ENCODE measurements at regions not wholly inside any gene's neighbourhood (a gene's known extent, or its start where the extent isn't known, plus 50 kb on each side); places are given as distances from the start of the nearest gene placed in this dataset.
A peak's percentile ranks its signal among the peaks of the same experiment; 100 is the strongest.

DNA sequence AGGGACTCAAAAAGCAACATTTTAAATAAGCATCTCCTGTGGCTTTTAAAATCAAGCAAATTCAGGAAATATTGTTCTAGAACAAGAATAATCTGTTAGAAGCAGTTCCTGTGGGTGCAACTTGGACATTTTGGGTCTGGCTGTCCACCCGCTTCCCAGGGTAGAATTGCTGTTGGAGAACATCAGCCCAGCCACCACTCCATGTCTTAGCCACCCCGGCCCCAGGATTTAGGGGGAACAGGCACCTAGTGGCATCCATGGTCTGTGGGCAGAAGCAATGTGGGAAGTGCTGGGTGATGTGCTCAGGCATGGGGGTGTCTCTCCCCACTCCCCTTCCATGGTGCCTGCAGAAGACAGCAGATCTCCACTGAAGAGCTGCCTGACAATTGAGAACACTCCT is 162.6 kb downstream of the KLF13 start:
- intact Hi-C loops (cut with DNase I), result loop anchor here (5.0 to 10.0 kb wide), 4 partner anchors 47 to 287 kb away; no protein-coding TSS in a partner anchor
- WGBS, result 75% methylated on average over 2 of the region's 2 CpGs
- Histone ChIP-seq H3K36me3 (no peaks in the 10 kb centered on the region), H3K27me3 (replicated peaks; ENCODE audit: insufficient read depth) (no peaks in the 10 kb centered on the region), H3K4me3 (no peak overlapping the region), H3K27ac (no peak overlapping the region), H3K4me1 (replicated peaks) (peaks cover 8% of the 10 kb centered on the region), H3K9me3 (no peaks in the 10 kb centered on the region)
- DNase-seq (ENCODE audit: low spot score), result no peak
- TF ChIP-seq, protein P1, sequence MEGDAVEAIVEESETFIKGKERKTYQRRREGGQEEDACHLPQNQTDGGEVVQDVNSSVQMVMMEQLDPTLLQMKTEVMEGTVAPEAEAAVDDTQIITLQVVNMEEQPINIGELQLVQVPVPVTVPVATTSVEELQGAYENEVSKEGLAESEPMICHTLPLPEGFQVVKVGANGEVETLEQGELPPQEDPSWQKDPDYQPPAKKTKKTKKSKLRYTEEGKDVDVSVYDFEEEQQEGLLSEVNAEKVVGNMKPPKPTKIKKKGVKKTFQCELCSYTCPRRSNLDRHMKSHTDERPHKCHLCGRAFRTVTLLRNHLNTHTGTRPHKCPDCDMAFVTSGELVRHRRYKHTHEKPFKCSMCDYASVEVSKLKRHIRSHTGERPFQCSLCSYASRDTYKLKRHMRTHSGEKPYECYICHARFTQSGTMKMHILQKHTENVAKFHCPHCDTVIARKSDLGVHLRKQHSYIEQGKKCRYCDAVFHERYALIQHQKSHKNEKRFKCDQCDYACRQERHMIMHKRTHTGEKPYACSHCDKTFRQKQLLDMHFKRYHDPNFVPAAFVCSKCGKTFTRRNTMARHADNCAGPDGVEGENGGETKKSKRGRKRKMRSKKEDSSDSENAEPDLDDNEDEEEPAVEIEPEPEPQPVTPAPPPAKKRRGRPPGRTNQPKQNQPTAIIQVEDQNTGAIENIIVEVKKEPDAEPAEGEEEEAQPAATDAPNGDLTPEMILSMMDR (IDR thresholded peaks at IDR 0.05), result no peak
- TF ChIP-seq POLR2A (IDR thresholded peaks at IDR 0.05) (no peak), POLR2AphosphoS5 (IDR thresholded peaks at IDR 0.05) (no peak)

DNA sequence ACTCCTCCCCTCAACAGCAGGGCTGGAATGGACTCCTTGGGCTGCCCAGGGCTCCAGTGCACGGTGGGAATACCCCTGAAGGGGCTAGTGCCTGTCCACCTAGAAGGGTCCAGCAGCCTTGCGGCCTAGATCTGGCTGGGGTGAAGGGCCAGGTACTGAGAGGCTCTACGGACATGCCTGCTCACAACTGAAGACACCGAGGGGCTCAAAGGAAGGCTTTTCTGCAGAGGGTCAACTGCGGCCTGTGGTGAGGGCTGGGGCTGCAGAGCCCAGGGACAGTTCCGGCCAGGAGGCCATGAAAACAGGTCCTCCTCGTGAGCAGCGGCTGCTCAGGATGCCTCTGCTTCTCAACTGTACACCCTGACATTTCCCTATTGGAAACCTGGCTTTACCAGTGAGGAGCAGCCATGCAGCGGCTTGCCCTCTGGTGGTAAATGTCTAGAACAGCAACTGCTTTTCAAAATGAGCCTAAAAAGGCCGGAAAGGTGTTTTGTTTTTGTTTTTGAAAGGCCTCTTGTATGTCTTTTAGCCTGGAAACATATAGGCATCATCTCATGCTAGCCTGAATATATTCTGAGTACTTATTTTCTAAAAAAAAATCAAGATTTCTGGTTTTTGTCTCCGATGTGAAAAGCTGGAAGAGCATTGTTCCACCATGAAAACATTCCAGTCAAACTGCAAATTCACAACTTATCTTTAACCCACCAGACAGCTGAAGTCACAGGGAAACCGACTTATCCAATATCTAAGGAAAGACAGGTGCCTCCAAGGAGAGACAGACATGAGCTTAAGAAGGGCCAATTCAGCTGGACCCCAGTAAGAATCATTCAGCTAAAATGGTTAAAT is 163.4 kb downstream of the KLF13 start:
- TF ChIP-seq, protein P1 (IDR thresholded peaks at IDR 0.05), result peak; percentile 79 to 91 (median 84)
- TF ChIP-seq POLR2AphosphoS5 (IDR thresholded peaks at IDR 0.05) (peak; percentile 38), POLR2A (IDR thresholded peaks at IDR 0.05) (no peak)
- peaks cover 8% of the 10 kb centered on the region for H3K4me1 ChIP-seq (replicated peaks)
- H3K9me3 ChIP-seq, result no peaks in the 10 kb centered on the region
- H3K27ac ChIP-seq, result no peak overlapping the region
- intact Hi-C loops (cut with DNase I), result loop anchor here (5.0 to 10.0 kb wide), 5 partner anchors 48 to 828 kb away; no protein-coding TSS in a partner anchor
- WGBS, result 46% methylated on average over 12 of the region's 12 CpGs
- DNase-seq (ENCODE audit: low spot score), result peak; percentile 26
- H3K27me3 ChIP-seq (replicated peaks; ENCODE audit: insufficient read depth), result no peaks in the 10 kb centered on the region
- H3K4me3 ChIP-seq, result no peak overlapping the region
- H3K36me3 ChIP-seq, result no peaks in the 10 kb centered on the region

DNA sequence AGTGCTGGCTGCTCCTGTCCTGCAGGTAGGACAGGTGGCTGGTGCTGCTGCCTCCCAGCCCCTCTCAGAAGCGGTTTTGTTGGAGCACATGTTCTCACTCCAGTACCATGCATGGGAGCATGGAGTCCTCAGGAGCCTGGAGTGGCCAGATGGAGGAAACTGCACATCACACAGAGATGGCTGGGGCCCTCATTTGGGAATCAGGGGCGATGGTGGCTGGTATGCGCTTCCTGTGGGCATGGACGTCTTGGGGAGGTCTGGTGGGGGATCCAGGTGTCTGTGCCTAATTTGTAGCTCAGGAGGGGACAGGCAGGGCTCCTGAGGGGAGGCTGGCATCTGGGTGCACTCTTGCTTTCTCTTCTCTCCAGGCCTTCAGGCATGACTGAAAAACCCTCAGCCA is 168.2 kb downstream of the KLF13 start:
- Histone ChIP-seq H3K27ac (no peak overlapping the region), H3K36me3 (no peaks in the 10 kb centered on the region), H3K27me3 (replicated peaks; ENCODE audit: insufficient read depth) (no peaks in the 10 kb centered on the region), H3K4me1 (replicated peaks) (peaks cover under 1% of the 10 kb centered on the region), H3K4me3 (no peak overlapping the region), H3K9me3 (no peaks in the 10 kb centered on the region)
- intact Hi-C loops (cut with DNase I), result loop anchor here (5.0 kb wide), 1 partner anchor 832 kb away; no protein-coding TSS in a partner anchor
- TF ChIP-seq, protein P1 (IDR thresholded peaks at IDR 0.05), result no peak
- TF ChIP-seq POLR2A (IDR thresholded peaks at IDR 0.05) (no peak), POLR2AphosphoS5 (IDR thresholded peaks at IDR 0.05) (no peak)
- no peak for DNase-seq (ENCODE audit: low spot score)
- WGBS, result 80% methylated on average over 4 of the region's 4 CpGs

DNA sequence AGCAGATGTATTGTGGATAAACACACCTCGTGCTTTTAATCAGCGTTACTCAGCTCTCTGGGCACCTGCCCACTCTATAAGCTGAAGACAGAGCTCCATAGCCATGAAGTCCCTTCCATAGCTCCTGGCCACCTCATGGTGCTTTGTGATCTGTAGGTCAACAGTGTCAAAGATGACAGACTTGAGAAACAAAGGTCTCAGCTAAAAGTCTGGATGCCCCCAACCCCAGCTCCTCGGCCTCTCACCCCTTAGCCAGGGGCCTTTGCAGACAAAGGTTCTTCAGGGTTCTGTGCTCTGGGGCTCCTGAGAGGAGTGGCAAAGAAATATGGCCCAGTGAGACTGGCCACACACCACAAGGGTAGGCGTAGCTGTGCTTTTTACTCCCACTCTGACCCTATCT is 168.6 kb downstream of the KLF13 start:
- Histone ChIP-seq H3K36me3 (no peaks in the 10 kb centered on the region), H3K27me3 (replicated peaks; ENCODE audit: insufficient read depth) (no peaks in the 10 kb centered on the region), H3K4me1 (replicated peaks) (no peaks in the 10 kb centered on the region), H3K9me3 (no peaks in the 10 kb centered on the region), H3K27ac (no peak overlapping the region), H3K4me3 (no peak overlapping the region)
- TF ChIP-seq POLR2AphosphoS5 (IDR thresholded peaks at IDR 0.05) (no peak), POLR2A (IDR thresholded peaks at IDR 0.05) (no peak)
- TF ChIP-seq, protein P1 (IDR thresholded peaks at IDR 0.05), result no peak
- intact Hi-C loops (cut with DNase I), result no loop called here
- no peak for DNase-seq (ENCODE audit: low spot score)
- WGBS, result 80% methylated on average over 4 of the region's 4 CpGs

DNA sequence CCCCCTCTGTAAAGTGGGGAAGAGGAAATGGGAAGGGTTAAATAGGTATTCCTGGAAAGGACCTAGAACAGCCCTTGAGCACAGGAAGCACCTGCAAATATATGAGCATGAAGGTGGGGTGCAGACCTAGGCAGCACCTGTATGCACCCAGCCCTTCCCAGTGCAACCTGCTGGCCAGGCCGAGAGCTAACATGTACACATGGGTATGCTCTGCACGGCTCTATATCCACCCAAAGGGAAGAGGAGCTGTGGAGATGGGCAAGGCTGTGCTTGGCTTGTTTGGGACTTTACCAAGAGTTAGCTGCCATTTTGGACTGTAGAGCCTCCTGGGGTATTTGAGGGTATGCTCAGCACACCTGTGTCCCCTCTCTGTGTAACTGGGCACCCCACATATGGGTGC is 171.2 kb downstream of the KLF13 start:
- intact Hi-C loops (cut with DNase I), result no loop called here
- 93% methylated on average over 2 of the region's 2 CpGs for WGBS

More for the DNA sequence above, 171.2 kb downstream of the KLF13 start:
- H3K9me3 ChIP-seq, result no peaks in the 10 kb centered on the region
- H3K27ac ChIP-seq, result no peak overlapping the region
- H3K36me3 ChIP-seq, result no peaks in the 10 kb centered on the region
- H3K27me3 ChIP-seq (replicated peaks; ENCODE audit: insufficient read depth), result no peaks in the 10 kb centered on the region
- no peak for DNase-seq (ENCODE audit: low spot score)
- TF ChIP-seq POLR2AphosphoS5 (IDR thresholded peaks at IDR 0.05), result no peak
- no peak for TF ChIP-seq POLR2A (IDR thresholded peaks at IDR 0.05)
- TF ChIP-seq, protein P1 (IDR thresholded peaks at IDR 0.05), result no peak
- no peaks in the 10 kb centered on the region for H3K4me1 ChIP-seq (replicated peaks)
- H3K4me3 ChIP-seq, result no peak overlapping the region

Data from prostate gland (tissue), 2 donors.